Lung (tissue), 11 donors: ENCODE measurements at regions not wholly inside any gene's neighbourhood (a gene's known extent, or its start where the extent isn't known, plus 50 kb on each side); places are given as distances from the start of the nearest gene placed in this dataset.

Experiments used
- ATAC-seq: fragments of 200-7000 bp; cut with Tn5 transposase; one replicate; pipeline ENCODE4 v1.9.1; 2020; ENCODE audit warnings: moderate number of reproducible peaks; ENCODE audit not compliant: insufficient read depth, low FRiP score
- DNase-seq, 3 donors: peaks; one replicate each; pipeline ENCODE4 v3.0.0-alpha.2; 2013 to 2017
- H3K27ac ChIP-seq, 2 donors: one replicate each; pipeline ENCODE4 v1.5.1; 2013; ENCODE audit warnings: mild to moderate bottlenecking in 2 of 2, moderate library complexity in 2 of 2, control low read depth in 1 of 2, inconsistent platforms in 1 of 2, low read depth in 1 of 2, low read length in 1 of 2
- H3K27me3 ChIP-seq, 3 donors: one replicate each; pipeline ENCODE4 v1.5.1; 2013; ENCODE audit warnings: low read length in 2 of 3; ENCODE audit not compliant: control insufficient read depth in 3 of 3, insufficient read depth in 3 of 3
- H3K36me3 ChIP-seq, 4 donors: one replicate each; pipeline ENCODE4 v1.5.1; 2013; ENCODE audit warnings: low read length in 4 of 4, mild to moderate bottlenecking in 1 of 4, moderate library complexity in 1 of 4; ENCODE audit not compliant: control insufficient read depth in 4 of 4, insufficient read depth in 4 of 4
- H3K4me1 ChIP-seq, 5 donors: one replicate each; pipeline ENCODE4 v1.5.1; 2013; ENCODE audit warnings: low read length in 5 of 5, mild to moderate bottlenecking in 2 of 5, moderate library complexity in 1 of 5; ENCODE audit not compliant: control insufficient read depth in 5 of 5, insufficient read depth in 5 of 5
- H3K4me3 ChIP-seq: one replicate; pipeline ENCODE4 v1.5.1; 2013; ENCODE audit warnings: mild to moderate bottlenecking, control low read depth, moderate library complexity
- H3K9ac ChIP-seq, 2 donors: one replicate each; pipeline ENCODE4 v1.5.1; 2013; ENCODE audit warnings: low read length in 2 of 2, control low read depth in 1 of 2; ENCODE audit not compliant: insufficient read depth in 1 of 2
- H3K9me3 ChIP-seq, 4 donors: one replicate each; pipeline ENCODE4 v1.5.1; 2013; ENCODE audit warnings: low read length in 3 of 4, mild to moderate bottlenecking in 1 of 4, moderate library complexity in 1 of 4; ENCODE audit not compliant: control insufficient read depth in 4 of 4, insufficient read depth in 3 of 4
- WGBS, 2 donors: extraction: QIAGEN DNeasy Blood & Tissue Kit; methylation state at CpG; one replicate each; pipeline ENCODE4 v1.1.7; 2013; 5-methylcytosine and 5-hydroxymethylcytosine counted together
- TF ChIP-seq, protein P1 (sequence below): IDR thresholded peaks from 2 replicates; pipeline ENCODE4 v1.5.1; 2012; ENCODE audit warnings: mild to moderate bottlenecking; ENCODE audit errors: control extremely low read depth, extremely low read depth
- donor health status: control.
- donor health status: control.
- donor health status: Bipolar disorder and iron deficiency.
- donor health status: healthy.
- donor health status: DM: yes; HTN: yes; CAD: no.

DNA sequence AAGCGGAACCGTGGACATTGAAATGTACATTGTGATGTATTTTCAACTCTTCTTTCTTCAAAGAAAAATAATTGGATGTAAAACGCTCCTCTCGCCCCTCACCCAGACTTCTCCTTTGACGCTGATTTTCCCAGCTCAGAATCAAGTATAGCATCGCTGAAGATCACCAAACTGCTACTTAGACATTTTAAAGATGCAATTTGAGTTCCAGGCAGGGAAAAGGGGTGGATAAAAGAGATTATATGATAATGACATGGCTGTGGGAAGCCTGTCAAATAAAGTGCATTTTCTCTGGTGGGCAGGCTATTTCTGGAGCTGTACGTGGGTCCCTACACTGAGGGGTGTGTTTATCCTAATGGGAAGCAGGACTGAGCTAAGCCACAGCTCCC is 240.4 kb downstream of the CDC5L start:
- Histone ChIP-seq H3K9me3 (no peaks in the 10 kb centered on the region), H3K4me3 (no peak overlapping the region), H3K4me1 (peaks cover 0 to 2% (median 0%) of the 10 kb centered on the region in 5 donors), H3K27ac (no peak overlapping the region), H3K9ac (no peak overlapping the region), H3K36me3 (no peaks in the 10 kb centered on the region), H3K27me3 (no peaks in the 10 kb centered on the region)
- DNase-seq, result no peak
- TF ChIP-seq, protein P1, sequence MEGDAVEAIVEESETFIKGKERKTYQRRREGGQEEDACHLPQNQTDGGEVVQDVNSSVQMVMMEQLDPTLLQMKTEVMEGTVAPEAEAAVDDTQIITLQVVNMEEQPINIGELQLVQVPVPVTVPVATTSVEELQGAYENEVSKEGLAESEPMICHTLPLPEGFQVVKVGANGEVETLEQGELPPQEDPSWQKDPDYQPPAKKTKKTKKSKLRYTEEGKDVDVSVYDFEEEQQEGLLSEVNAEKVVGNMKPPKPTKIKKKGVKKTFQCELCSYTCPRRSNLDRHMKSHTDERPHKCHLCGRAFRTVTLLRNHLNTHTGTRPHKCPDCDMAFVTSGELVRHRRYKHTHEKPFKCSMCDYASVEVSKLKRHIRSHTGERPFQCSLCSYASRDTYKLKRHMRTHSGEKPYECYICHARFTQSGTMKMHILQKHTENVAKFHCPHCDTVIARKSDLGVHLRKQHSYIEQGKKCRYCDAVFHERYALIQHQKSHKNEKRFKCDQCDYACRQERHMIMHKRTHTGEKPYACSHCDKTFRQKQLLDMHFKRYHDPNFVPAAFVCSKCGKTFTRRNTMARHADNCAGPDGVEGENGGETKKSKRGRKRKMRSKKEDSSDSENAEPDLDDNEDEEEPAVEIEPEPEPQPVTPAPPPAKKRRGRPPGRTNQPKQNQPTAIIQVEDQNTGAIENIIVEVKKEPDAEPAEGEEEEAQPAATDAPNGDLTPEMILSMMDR, result no peak
- ATAC-seq, result no peak
- WGBS, 2 donors, result 84 to 85% methylated on average over 7 of the region's 7 CpGs

DNA sequence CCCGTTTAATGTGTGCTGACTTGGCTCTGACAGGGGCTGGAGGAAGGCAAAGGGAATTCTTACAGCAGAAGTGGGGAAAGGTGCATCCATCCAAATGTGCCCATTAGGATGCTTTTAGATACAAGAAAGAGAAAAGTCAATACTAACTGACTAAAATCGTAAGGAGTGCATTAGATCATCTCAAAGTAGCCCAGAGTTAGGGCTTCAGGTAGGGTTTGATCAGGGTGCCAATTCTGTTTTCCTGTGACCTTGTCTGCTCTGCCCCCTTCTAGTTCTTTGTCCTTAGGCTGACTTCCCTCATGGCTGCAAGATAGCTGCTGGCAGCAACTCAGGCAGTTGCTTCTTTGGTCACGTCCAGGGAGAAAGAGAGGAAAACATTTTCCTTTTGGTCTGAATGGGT is 240.8 kb downstream of the CDC5L start:
- no peak overlapping the region for H3K4me3 ChIP-seq
- H3K27ac ChIP-seq, result no peak overlapping the region
- WGBS, 2 donors, result 56 to 59% methylated on average over 3 of the region's 3 CpGs
- no peak for DNase-seq
- no peak for ATAC-seq
- H3K4me1 ChIP-seq, result peaks cover 0 to 2% (median 0%) of the 10 kb centered on the region in 5 donors
- H3K27me3 ChIP-seq, result no peaks in the 10 kb centered on the region
- H3K9me3 ChIP-seq, result no peaks in the 10 kb centered on the region
- TF ChIP-seq, protein P1, result no peak
- H3K36me3 ChIP-seq, result no peaks in the 10 kb centered on the region
- no peak overlapping the region for H3K9ac ChIP-seq

DNA sequence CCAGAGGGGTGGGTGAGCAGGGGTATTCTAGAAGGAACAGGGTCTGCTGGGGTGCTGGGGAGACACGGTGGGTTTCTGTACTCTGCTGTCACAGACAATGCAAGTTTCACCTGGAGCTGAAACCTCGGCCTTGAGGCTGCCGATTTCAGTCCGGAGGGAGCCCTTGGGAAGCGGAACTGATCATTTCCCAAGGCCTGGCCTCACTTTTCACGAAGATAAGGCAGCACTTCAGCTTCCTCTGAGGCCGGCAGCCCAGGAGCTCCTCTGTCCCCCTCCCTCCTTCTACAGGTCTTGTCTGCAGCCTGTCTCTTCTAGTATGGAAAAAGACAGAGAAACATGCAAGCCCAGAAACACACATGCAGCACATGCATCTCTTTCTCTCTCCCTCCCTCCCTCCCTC is 242.1 kb downstream of the CDC5L start:
- Histone ChIP-seq H3K27ac (no peak overlapping the region), H3K9ac (no peak overlapping the region), H3K27me3 (no peaks in the 10 kb centered on the region), H3K36me3 (no peaks in the 10 kb centered on the region), H3K4me3 (no peak overlapping the region), H3K9me3 (no peaks in the 10 kb centered on the region), H3K4me1 (peaks cover 0 to 2% (median 0%) of the 10 kb centered on the region in 5 donors)
- ATAC-seq, result no peak
- TF ChIP-seq, protein P1, result no peak
- no peak for DNase-seq
- 57 to 59% methylated on average over 7 of the region's 7 CpGs for WGBS, 2 donors
